DOHH2 (cell line): ENCODE measurements at regions not wholly inside any gene's neighbourhood (a gene's known extent, or its start where the extent isn't known, plus 50 kb on each side); places are given as distances from the start of the nearest gene placed in this dataset.

Experiments used
- EZH2phosphoT487 ChIP-seq: fragments of 200-600 bp; sonication (generic); IDR thresholded peaks from 2 replicates; pipeline ENCODE4 v1.6.1; 2017; ENCODE audit warnings: borderline replicate concordance, mild to moderate bottlenecking, antibody characterized with exemption, low read length, moderate library complexity, mixed read lengths
- TF ChIP-seq, protein P1 (sequence below): fragments of 200-600 bp; sonication (generic); IDR thresholded peaks from one replicate; pipeline ENCODE4 v1.5.1; 2014; ENCODE audit warnings: antibody characterized with exemption, mild to moderate bottlenecking, low read depth, low read length; ENCODE audit not compliant: poor library complexity, severe bottlenecking

DNA sequence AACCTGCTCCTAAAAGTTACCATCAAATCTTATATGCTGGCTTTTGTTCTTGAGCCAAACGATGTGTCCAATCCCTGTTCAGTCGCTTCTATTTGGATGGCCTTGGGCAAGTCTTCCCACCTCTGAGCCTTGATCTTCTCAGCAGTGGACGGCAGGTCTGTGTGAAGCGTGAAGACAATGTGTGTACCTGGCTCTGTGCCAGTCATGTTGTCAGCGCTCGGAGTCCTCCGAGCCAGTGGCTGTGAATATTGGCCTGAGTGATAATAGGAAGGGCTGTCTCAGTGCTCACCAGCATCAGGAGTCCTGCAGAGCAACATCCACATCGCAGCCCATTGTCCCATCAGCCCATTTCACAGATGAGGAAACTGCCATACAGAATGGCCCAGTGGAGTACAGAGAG lies 219.0 kb downstream of the CDC5L start:
- TF ChIP-seq, protein P1, sequence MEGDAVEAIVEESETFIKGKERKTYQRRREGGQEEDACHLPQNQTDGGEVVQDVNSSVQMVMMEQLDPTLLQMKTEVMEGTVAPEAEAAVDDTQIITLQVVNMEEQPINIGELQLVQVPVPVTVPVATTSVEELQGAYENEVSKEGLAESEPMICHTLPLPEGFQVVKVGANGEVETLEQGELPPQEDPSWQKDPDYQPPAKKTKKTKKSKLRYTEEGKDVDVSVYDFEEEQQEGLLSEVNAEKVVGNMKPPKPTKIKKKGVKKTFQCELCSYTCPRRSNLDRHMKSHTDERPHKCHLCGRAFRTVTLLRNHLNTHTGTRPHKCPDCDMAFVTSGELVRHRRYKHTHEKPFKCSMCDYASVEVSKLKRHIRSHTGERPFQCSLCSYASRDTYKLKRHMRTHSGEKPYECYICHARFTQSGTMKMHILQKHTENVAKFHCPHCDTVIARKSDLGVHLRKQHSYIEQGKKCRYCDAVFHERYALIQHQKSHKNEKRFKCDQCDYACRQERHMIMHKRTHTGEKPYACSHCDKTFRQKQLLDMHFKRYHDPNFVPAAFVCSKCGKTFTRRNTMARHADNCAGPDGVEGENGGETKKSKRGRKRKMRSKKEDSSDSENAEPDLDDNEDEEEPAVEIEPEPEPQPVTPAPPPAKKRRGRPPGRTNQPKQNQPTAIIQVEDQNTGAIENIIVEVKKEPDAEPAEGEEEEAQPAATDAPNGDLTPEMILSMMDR: no peak
- no peak for TF ChIP-seq EZH2phosphoT487
